ENCODE measurements at regions not wholly inside any gene's neighbourhood (a gene's known extent, or its start where the extent isn't known, plus 50 kb on each side); places are given as distances from the start of the nearest gene placed in this dataset.
A peak's percentile ranks its signal among the peaks of the same experiment; 100 is the strongest.

GRCh38 chr1:78229344-78229743 lies 183.6 kb downstream of the GIPC2 start:
- ChIA-PET CTCF (no interaction called here), POLR2A (ENCODE audit: low non-redundant PET) (no interaction called here)
- DNase-seq (ENCODE audit: low spot score): peak; percentile 70
- H3K27ac ChIP-seq: no peak overlapping the region
- TF ChIP-seq CTCF (conservative IDR thresholded peaks at IDR 0.05; ENCODE audit: low read depth): no peak

- ChIA-PET POLR2A (ENCODE audit: low non-redundant PET) (no interaction called here), CTCF (interaction anchor here (0.5 to 1.1 kb wide), 2 partner anchors 10 to 100 kb away, joined by 4 read pairs; no protein-coding TSS in a partner anchor)
- DNase-seq (ENCODE audit: low spot score): no peak
- no peak for TF ChIP-seq CTCF (conservative IDR thresholded peaks at IDR 0.05; ENCODE audit: low read depth)
- H3K27ac ChIP-seq: no peak overlapping the region
These were observed 185.7 kb downstream of the GIPC2 start for GRCh38 chr1:78231477-78231876.

- TF ChIP-seq CTCF (conservative IDR thresholded peaks at IDR 0.05; ENCODE audit: low read depth): no peak
- ChIA-PET CTCF (interaction anchor here (1.1 kb wide), 1 partner anchor 101 kb away, joined by 4 read pairs; no protein-coding TSS in a partner anchor), POLR2A (ENCODE audit: low non-redundant PET) (no interaction called here)
- DNase-seq (ENCODE audit: low spot score): no peak
- no peak overlapping the region for H3K27ac ChIP-seq
These were observed 186.1 kb downstream of the GIPC2 start for GRCh38 chr1:78231894-78232293.

- POLR2A ChIA-PET (ENCODE audit: low non-redundant PET): no interaction called here
These were observed 186.9 kb downstream of the GIPC2 start for GRCh38 chr1:78232630-78233029.

GRCh38 chr1:78234496-78234895 lies 188.7 kb downstream of the GIPC2 start:
- TF ChIP-seq CTCF (conservative IDR thresholded peaks at IDR 0.05; ENCODE audit: low read depth): no peak
- POLR2A ChIA-PET (ENCODE audit: low non-redundant PET): no interaction called here
- H3K27ac ChIP-seq: no peak overlapping the region
- CTCF ChIA-PET: interaction anchor here (0.5 kb wide), 1 partner anchor 1108 kb away, joined by 3 read pairs; no protein-coding TSS in a partner anchor
- DNase-seq (ENCODE audit: low spot score): no peak

More at GRCh38 chr1:78232630-78233029, 186.9 kb downstream of the GIPC2 start:
- no peak overlapping the region for H3K27ac ChIP-seq
- DNase-seq (ENCODE audit: low spot score): no peak
- no peak for TF ChIP-seq CTCF (conservative IDR thresholded peaks at IDR 0.05; ENCODE audit: low read depth)
- CTCF ChIA-PET: no interaction called here

GRCh38 chr1:78236716-78237115 lies 190.9 kb downstream of the GIPC2 start:
- POLR2A ChIA-PET (ENCODE audit: low non-redundant PET): no interaction called here
- CTCF ChIA-PET: no interaction called here
- no peak overlapping the region for H3K27ac ChIP-seq
- TF ChIP-seq CTCF (conservative IDR thresholded peaks at IDR 0.05; ENCODE audit: low read depth): no peak
- DNase-seq (ENCODE audit: low spot score): peak; percentile 25
